HG03460 (cell line): ENCODE measurements at regions not wholly inside any gene's neighbourhood (a gene's known extent, or its start where the extent isn't known, plus 50 kb on each side); places are given as distances from the start of the nearest gene placed in this dataset.
"Not testable (repeated sequence)": the region's sequence is repeated elsewhere in the genome, so short reads cannot be mapped to it uniquely, and the experiment has no call there.

Experiments used
- ATAC-seq: cut with Tn5 transposase; IDR thresholded peaks from one replicate; pipeline ENCODE4 v1.9.1; 2021; ENCODE audit not compliant: unreplicated experiment

GRCh38 chr10:46645110-46645509, 66.2 kb downstream of the SYT15 start:
- ATAC-seq = not testable (repeated sequence)

DNA sequence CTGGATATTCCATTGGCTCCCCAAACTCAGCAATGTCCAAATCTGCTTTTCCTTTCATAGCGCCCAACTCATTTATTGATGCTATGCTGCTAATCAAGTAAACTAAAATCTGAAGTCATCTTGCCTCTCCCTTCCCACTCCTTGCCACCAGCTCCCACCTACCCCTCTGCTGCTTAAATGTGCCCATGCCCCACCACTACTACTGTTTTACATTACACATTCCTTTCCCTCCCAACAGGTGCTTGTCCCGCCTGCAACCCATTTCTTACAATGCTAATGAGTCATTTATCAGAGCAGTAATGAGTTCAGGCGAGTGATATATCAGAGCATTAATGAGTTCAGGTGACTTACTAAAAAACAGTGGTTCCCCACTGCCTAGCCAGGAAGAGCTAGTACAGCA, 67.2 kb downstream of the SYT15 start:
- not testable (repeated sequence) for ATAC-seq

- ATAC-seq = not testable (repeated sequence)
Observed at GRCh38 chr10:46650967-46651366, 72.0 kb downstream of the SYT15 start.

- not testable (repeated sequence) for ATAC-seq
Observed at GRCh38 chr10:46657437-46657836, 78.5 kb downstream of the SYT15 start.

DNA sequence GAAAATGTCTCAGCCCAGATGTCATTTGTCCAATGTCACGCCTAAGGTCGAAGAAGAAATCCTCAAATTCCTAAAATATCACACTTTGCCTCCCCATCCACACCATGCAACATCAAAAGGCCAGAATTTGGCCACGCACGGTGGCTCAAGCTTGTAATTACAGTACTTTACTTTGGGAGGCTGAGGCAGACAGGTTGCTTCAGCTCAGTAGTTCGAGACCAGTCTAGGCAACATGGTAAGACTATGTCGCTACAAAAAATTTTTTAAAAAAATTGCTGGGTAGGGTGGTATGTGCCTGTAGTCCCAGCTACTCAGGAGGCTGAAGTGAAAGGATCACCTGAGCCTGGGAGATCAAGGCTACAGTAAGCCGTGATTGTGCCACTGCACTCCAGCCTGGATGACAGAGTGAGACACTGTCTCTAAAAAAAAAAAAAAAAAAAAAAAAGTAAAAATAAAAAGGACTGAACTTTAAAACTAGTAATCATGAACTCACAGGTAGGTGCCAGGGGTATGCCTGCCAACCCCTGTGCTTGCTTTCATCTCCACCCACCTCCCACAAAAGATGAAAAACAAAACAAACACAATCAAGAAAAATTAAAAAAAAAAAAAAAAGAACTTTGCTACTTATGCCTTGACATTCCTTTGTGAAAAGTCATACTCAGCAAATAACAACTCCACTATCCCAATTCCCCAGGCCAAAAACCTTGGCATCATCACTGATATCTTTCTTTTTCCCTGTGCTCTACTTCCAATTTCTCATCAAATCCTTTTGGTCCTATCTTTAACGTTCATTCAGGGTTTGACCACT, 81.3 kb downstream of the SYT15 start:
- ATAC-seq = not testable (repeated sequence)

DNA sequence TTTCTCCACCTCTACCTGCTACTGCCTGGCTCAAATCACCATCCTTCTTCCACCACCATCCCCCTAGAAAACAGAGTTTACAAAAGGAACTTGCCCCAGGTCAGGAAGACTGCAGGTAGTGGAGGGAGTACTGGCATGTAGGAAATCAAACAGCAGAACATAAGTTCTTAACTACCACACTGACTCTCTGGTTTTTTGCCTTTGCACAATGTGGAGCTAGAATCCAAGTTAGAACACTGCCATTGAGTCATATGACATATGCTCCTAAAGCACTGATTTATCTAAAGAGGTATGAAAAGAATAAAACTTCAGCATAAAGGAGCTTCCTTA, 81.9 kb downstream of the SYT15 start:
- not testable (repeated sequence) for ATAC-seq

GRCh38 chr10:46665536-46665935, 86.6 kb downstream of the SYT15 start:
- ATAC-seq = not testable (repeated sequence)

GRCh38 chr10:46668357-46668997, 89.5 kb downstream of the SYT15 start:
- ATAC-seq = not testable (repeated sequence)

DNA sequence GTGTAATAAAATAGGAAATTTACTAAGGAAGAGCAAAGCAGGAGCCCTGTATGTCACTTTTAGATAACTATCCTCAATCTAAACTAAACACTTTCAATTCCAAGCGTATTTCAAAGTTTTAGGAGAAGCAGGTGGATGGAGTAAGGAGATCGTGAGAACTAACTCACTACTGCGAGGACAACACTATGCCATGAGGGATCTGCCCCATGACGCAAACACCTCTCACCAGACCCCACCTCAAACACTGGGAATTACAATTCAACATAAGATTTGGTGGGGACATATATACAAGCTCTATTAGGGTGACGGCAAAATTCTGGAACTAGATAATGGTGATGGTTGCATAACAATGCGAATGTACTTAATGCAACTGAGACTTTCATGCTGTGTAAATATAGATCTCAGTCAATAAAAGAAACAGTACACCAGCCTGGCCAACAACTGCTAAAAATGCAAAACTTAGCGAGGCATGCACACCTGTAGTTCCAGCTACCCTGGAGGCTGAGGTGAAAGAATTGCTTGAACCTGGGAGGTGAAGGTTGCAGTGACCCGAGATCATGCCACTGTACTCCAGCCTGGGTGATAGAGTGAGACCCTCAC, 99.0 kb downstream of the SYT15 start:
- not testable (repeated sequence) for ATAC-seq

DNA sequence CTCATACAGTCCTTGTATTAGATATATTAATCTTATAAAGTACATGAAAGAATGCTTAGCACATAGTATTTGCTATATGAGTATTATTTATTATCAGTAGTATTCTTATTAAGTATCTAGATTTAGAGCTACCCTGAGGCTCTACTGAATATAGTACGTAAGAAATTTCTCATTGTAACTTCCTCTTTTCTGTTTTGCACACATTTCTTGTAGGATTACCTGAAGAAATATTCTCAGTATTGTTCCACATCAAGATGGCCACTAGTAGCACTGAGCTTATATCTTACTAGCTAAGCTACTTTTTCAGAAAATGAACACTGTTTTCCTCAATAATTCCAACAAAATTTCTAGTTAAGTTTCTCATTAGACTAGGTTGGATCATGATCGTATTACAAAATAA, 112.5 kb downstream of the SYT15 start:
- not testable (repeated sequence) for ATAC-seq

DNA sequence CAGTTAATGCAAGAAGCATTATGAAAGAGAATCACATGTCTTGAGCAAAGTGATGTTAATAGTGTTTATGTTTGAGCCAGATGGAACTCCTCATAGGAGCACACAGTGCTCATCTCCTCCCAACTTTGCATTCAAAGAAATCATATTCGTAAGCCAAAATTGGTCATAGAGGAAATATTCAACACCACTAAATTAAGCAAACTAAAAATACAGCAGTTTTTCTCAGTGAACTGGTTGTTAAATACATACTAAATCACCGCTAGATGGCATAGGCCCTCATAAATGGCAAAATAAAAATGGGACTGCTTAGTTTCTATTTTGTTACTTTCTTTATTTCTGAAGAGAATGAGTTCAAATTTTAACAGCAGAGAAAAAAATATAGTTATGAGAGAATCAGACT, 114.3 kb downstream of the SYT15 start:
- not testable (repeated sequence) for ATAC-seq

DNA sequence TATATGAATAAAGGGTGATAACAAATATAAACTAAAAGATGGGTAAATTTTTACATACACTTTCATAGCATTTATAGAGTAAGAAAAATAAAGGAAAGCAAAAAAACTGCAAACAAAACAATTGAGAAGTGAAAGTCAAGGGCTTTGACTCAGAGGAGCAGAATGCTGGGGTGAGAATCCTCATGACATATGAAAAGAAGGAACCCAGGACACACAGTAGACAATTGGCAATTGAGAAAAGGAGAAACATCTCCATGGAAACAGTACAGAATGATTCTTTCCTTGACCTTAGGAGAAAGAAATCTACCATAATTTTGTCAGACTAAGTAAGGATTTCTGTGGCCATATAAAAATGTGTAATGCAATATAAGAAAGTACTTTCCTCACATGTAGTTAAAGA, 138.3 kb downstream of the SYT15 start:
- not testable (repeated sequence) for ATAC-seq

GRCh38 chr10:46718014-46718413, 139.1 kb downstream of the SYT15 start:
- not testable (repeated sequence) for ATAC-seq

GRCh38 chr10:46720386-46720785, 141.5 kb downstream of the SYT15 start:
- not testable (repeated sequence) for ATAC-seq

DNA sequence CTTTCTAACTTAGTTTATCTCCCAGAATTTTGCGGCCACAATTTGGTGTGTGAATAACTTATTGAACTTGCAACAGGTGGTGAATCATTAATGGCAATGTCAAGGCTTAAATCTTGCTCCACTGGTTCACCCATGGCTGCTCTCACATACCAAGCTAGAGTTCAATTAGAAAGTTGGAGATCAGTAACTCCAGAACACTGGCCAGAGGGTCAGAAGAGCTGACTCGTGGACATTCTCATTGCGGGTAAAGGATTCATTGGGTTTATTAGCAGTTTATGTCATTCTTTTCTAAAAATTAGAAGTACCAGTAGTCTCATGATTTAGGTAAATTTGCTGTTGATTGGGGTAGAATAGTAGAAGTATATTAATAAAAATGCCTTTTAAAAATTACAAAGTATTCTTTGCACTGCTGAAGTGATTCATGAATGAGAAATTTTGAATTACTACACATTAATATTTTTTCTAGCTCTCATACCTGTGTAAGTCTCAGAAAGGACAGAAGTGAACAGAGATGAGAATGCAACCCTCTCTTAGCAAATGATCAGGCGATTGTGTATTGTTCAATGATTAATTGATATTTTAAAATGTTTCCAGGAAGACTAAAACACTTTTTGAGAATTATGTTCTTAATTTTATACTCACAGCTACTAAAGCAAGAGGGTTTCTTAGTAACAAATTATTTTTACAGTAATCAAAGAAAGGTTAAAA, 142.0 kb downstream of the SYT15 start:
- not testable (repeated sequence) for ATAC-seq

- ATAC-seq = not testable (repeated sequence)
Observed at GRCh38 chr10:46724258-46724657, 145.3 kb downstream of the SYT15 start.

DNA sequence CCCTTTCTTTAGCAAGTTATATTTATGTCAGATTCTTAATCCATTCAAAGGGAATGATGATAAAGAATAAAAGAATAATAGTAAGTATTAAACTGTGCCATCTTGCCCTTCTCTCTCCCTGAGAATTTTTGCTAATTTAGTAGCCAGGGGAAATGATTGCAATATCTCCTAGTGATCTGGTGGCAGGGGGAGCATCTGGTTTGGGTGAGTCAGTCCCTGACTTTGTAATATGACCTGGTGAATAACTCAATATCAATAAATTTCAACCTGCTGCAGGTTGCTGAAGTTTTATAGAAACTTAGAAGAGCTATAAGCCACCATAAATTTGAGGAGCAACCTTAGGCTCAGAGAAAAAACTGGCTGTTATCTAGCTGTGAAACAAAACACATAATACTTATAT, 149.4 kb downstream of the SYT15 start:
- not testable (repeated sequence) for ATAC-seq

- ATAC-seq = not testable (repeated sequence)
Observed at GRCh38 chr10:46730729-46731128, 151.8 kb downstream of the SYT15 start.

GRCh38 chr10:46733635-46734261, 154.8 kb downstream of the SYT15 start:
- ATAC-seq = not testable (repeated sequence)

DNA sequence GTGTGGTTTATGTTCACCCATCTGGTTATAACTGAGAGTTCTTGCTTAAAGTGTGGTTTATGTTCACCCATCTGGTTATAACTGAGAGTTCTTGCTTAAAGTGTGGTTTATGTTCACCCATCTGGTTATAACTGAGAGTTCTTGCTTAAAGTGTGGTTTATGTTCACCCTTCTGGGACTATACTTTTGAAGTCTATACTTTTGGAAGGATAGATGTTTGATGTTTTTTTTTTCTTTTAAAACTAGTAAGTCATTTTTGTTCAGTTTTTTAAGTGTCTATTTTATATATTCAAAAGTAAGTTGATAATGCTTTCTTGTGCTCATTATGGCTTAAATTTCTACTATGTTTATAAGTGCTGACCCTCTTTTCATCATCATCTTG, 155.3 kb downstream of the SYT15 start:
- not testable (repeated sequence) for ATAC-seq

- ATAC-seq = not testable (repeated sequence)
Observed at GRCh38 chr10:46739919-46740318, 161.0 kb downstream of the SYT15 start.
